GM19043 (cell line): ENCODE measurements at regions not wholly inside any gene's neighbourhood (a gene's known extent, or its start where the extent isn't known, plus 50 kb on each side); places are given as distances from the start of the nearest gene placed in this dataset.

Experiments used
- ATAC-seq: cut with Tn5 transposase; IDR thresholded peaks from one replicate; pipeline ENCODE4 v1.9.1; 2021; ENCODE audit warnings: low read depth; ENCODE audit not compliant: unreplicated experiment

GRCh38 chr5:9864791-9865190 lies 234.6 kb upstream of the TAS2R1 start:
- ATAC-seq, result no peak

GRCh38 chr5:9863486-9863885 lies 233.3 kb upstream of the TAS2R1 start:
- no peak for ATAC-seq

- no peak for ATAC-seq
Observed at GRCh38 chr5:9861666-9862256, 231.6 kb upstream of the TAS2R1 start.

GRCh38 chr5:9859808-9860207 lies 229.7 kb upstream of the TAS2R1 start:
- no peak for ATAC-seq

GRCh38 chr5:9858043-9858442 lies 227.9 kb upstream of the TAS2R1 start:
- ATAC-seq, result no peak

GRCh38 chr5:9853309-9853708 lies 223.2 kb upstream of the TAS2R1 start:
- no peak for ATAC-seq

GRCh38 chr5:9852671-9853070 lies 222.5 kb upstream of the TAS2R1 start:
- no peak for ATAC-seq

- no peak for ATAC-seq
Observed at GRCh38 chr5:9851458-9851857, 221.3 kb upstream of the TAS2R1 start.

- no peak for ATAC-seq
Observed at GRCh38 chr5:9850456-9850855, 220.3 kb upstream of the TAS2R1 start.

- no peak for ATAC-seq
Observed at GRCh38 chr5:9847631-9848030, 217.5 kb upstream of the TAS2R1 start.

GRCh38 chr5:9845185-9845584 lies 215.0 kb upstream of the TAS2R1 start:
- ATAC-seq, result no peak

- no peak for ATAC-seq
Observed at GRCh38 chr5:9841516-9842170, 211.5 kb upstream of the TAS2R1 start.

- no peak for ATAC-seq
Observed at GRCh38 chr5:9838916-9839315, 208.8 kb upstream of the TAS2R1 start.

- no peak for ATAC-seq
Observed at GRCh38 chr5:9834871-9835770, 205.0 kb upstream of the TAS2R1 start.

- no peak for ATAC-seq
Observed at GRCh38 chr5:9833871-9834270, 203.7 kb upstream of the TAS2R1 start.

- ATAC-seq, result no peak
Observed at GRCh38 chr5:9832921-9833320, 202.8 kb upstream of the TAS2R1 start.

GRCh38 chr5:9831823-9832222 lies 201.7 kb upstream of the TAS2R1 start:
- no peak for ATAC-seq

- ATAC-seq, result no peak
Observed at GRCh38 chr5:9830184-9830583, 200.0 kb upstream of the TAS2R1 start.

GRCh38 chr5:9829621-9830020 lies 199.5 kb upstream of the TAS2R1 start:
- ATAC-seq, result no peak

- ATAC-seq, result no peak
Observed at GRCh38 chr5:9820691-9821449, 190.7 kb upstream of the TAS2R1 start.

GRCh38 chr5:9818340-9818845 lies 188.2 kb upstream of the TAS2R1 start:
- no peak for ATAC-seq
